GM18526 (cell line): ENCODE measurements at regions not wholly inside any gene's neighbourhood (a gene's known extent, or its start where the extent isn't known, plus 50 kb on each side); places are given as distances from the start of the nearest gene placed in this dataset.

Experiments used
- POLR2A ChIP-seq: IDR thresholded peaks from 3 replicates; pipeline ENCODE4 v1.6.1; 2011; ENCODE audit not compliant: insufficient read length; ENCODE audit errors: extremely low read depth

DNA sequence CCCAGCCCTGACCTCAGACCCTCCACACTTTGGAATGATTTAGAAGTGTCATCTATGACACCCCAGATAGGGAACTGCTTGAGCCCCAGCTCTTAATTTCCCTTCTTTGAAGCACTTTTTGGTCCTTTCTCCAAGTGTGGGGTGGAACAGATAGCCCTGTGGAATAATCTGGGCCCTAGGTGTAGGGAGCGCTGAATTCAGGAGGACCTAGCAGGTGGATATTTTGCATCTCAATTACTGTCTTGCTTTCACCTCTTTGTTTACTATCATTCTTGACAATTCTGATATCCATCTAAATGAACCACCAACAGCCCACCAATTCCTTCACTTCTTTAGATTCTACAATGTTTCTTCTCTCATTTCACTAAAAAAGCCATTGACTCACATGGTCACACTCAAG is 850.4 kb downstream of the KCNJ2 start:
- TF ChIP-seq POLR2A, result no peak

DNA sequence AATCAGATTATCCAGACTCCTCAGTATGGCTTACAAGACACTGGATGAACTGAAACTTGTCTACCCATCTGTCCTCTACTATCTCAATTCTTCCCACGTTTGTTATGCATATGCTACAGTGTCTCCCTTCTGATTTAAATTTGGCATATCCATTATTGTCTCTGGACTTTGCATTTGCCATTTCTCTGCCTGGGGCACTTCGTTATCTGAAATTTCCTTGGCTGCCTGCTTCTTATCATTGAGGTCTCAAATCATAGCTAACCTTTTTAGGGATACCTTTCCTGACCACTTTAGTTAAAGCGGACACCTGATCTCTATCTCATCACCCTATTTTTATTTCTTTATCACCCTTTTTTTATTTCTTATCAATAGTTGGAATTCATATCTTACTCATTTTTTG is 853.4 kb downstream of the KCNJ2 start:
- TF ChIP-seq POLR2A, result no peak

DNA sequence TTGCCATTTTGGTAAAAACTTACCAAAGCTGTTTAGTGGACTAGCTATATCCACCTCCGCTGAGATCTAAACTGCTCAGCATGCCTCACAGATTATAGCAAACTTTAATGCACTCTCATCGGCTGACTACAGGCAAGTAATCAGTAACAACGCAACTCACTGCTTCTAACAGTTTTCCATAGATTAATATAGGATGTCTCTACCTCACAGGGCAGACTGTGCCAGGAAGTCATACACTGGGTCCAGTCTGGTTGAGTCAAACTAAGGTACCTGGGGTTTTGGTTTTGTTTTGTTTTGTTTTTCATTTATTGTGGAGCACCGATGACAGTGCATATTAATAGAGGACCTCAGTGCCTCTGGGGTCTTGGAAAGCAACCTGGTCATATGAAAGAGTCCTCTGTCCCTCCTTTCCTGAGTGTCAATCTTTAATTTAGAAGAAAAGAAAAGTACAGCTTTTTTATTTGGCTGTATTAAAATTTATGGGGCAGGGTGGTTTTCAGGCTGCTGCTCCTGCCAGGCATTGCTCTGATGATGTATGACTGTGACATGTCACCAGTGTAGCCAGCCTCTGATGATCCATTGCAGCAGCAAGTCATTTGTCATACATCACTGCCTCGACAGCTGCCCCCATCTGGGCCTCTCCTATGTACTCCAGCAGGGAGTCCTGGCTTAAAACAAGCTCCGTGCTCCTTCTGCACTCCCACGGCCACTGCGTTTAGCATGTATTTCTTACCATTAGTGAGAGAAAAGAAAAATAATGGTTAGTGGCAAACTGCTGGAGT is 854.1 kb downstream of the KCNJ2 start:
- TF ChIP-seq POLR2A, result no peak

DNA sequence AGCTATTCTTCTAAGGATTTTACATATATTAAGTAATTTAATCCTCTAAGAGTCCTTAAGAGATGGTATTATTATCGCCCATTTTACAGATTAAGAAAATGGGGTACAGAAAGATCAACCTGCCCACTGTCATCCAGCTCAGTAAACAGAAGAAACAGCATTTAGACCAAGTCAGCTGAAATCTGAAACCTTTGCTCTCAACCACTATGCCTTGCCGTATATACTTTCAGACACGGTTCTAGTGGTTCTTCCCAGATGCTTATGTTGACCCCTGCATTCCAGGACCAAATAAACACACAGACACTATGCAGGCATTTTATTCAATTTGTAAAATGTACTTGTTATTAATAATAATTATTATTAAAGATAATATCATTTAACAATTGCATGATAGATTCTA is 854.8 kb downstream of the KCNJ2 start:
- no peak for TF ChIP-seq POLR2A

DNA sequence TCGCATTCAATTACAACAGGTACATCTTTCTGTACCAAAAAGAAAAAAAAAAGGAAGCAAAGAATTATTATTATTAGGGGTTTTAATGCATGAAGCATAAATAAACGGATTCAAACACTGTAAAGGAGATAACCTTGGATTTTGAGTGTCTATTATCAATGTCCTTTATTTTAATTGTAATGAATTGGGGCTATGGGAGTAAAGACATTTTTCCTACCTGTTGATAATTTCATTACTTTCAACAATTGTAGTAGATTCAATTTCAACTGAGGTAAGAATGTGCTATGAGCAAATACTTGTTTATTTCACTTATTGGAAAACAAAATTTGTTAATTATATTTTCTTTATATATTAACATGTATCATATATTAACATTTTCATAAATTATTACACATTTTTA is 855.6 kb downstream of the KCNJ2 start:
- no peak for TF ChIP-seq POLR2A

DNA sequence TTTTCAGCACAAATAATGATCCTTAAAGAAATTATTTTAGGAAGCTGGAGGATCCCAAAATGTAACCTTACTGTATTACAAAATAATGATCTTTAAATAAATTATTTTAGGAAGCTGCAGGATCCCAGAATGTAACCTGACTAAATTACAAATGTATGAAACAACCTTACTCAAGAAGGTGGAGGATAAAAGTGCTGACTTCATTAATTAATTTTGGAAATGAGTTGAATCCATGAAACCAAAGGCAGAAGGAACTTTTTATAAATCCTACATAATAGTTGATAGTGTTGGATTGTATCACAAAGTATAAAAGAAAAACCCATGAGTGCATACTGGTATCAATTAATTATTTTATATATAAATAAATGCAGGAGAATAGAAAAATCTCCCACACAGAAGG is 859.9 kb downstream of the KCNJ2 start:
- no peak for TF ChIP-seq POLR2A

DNA sequence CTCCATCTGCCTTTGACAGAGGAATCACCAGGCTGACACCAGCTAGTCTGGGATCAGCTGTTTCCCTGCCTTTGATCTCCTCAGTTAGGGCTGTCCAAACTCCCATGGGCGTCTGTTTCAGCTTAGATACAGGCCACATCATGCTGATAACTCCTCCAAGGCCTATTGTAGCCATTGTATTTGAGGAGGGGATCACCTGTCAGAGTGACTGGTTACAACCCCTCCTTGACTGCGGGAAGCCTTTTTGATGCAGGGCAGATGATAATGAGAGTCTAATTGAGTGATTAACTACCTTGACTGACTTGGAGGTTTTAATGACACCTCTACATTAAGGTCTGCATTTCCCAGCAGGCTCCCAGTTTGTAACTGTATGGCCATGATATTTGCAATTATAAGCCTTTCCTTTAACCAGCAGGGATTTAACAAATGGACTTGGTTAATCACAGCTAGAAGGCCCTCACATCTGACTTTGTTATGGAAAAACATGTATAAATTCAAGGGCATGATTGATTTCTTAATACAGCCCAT is 863.5 kb downstream of the KCNJ2 start:
- TF ChIP-seq POLR2A, result no peak

DNA sequence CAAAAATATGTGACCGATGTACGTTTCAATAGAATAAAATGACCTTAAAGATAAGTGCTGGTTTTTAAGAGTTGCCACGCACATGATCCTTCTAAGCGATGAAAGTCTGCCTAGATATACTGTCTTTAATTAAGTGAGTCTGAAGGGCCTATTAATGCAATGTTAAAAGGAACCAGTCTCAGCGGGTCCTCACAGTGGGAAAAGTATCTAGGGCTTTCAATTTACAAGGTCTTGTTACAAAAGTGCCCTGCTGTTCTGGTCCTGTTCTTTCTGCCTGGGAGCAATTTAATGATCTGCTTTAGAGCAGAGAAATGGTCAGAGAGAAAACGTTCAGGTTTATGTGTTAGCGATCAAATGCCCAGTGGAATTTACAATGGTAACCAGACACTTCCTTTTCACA is 864.0 kb downstream of the KCNJ2 start:
- no peak for TF ChIP-seq POLR2A

DNA sequence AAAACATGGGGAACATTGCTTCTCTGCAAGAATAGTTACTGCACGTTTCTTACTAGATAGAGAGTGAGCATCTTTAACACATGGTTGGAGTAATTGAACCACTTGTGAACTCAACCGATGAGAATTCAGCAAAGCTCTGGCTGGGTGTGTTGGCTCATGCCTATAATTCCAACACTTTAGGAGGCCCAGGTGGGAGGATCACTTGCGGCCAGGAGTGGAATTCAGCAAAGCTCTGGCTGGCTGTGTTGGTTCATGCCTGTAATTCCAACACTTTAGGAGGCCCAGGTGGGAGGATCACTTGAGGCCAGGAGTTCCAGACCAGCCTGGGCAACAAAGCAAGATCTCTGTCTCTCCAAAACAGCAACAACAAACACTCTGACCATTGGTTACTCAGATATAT is 865.9 kb downstream of the KCNJ2 start:
- TF ChIP-seq POLR2A, result no peak

DNA sequence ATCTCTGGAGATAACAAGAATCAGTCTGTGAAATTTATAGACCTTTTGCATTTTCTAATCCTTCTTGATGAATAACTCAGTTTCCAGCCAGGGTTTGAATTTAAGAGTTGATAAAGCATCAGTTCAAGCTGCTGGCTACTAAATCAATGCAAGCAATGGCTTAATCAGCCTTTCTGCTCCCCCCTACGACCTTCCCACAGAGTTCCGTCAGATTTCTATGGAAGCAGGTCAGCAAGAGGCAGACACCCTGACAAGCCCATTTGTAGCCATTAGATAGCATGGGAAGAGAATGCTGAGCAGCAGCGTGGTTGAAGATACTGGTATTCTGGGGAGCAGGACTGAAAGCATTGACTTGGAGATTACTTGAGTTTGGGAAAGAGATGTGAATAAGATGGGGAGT is 868.1 kb downstream of the KCNJ2 start:
- TF ChIP-seq POLR2A, result no peak

DNA sequence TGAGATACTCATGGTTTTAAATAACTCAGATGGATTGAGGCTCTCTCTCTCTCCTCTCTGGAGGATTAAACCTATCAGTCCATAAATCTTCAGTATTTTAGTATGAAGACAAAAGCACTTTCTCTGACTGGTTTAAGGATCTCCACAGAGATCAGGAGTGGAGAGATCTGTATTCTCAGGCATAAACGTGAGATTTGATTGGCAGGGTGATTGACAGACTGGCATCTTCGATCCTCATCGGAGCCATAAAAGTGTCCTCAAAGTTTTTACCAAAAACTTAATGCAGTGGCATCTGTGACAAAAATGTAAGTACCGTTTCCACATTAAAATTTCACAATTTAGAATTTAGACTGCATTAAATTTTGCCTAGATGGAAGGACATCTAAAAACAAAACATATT is 870.1 kb downstream of the KCNJ2 start:
- no peak for TF ChIP-seq POLR2A

DNA sequence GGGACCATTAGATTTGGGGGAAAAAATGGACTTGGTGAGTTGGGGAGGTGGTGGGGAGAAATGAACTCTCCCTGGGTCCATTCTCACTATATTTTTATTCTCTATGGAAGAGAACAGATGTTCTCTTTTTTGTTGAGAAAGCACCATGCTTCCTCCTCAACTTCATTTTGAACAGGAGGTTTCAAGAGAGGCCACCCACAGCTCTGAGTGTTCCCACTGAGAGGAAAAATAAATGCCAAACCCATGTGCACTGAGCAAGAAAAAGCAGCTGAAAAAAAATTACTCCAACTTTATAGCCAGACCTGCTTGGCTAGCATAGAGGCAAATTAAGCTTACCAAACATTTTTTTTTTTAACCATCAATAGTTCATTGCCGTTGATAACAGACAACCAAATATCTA is 883.6 kb downstream of the KCNJ2 start:
- TF ChIP-seq POLR2A, result no peak

DNA sequence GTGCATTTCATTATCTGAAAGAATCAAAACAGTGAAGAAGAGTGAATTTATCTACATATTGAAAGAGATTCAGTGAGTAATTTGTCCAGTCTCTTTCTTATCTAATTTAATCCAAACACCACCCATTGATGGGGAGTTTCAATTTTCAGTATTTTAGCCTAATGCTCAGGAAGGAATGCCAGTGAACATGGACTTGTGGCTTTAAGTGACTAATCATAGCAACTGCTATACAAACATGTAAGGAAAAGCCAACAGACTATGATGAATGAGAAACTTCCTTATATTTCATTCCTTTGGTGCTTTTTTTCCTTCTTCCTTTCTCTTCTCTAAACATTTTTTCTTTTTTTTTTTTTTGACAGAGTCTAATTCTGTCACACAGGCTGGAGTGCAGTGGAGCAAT is 885.8 kb downstream of the KCNJ2 start:
- no peak for TF ChIP-seq POLR2A

DNA sequence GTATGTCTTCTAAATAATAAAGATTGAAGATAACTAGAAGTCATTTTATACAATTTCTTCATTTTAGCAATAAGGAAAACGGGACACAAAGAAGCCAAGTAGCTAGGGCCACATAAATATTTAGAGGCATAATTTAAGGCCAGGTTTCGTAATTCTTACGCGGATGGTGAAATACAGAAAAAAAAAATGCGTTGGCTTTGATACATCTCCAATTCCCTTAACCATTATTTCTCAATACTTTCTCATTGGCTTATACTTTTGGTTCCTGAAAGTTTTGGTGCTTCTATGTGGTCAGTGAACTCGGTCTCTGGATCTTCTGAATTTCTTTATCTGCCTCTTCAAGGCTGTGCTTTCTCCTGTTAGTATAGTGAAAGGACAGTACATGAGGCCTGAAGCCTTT is 888.1 kb downstream of the KCNJ2 start:
- TF ChIP-seq POLR2A, result no peak

DNA sequence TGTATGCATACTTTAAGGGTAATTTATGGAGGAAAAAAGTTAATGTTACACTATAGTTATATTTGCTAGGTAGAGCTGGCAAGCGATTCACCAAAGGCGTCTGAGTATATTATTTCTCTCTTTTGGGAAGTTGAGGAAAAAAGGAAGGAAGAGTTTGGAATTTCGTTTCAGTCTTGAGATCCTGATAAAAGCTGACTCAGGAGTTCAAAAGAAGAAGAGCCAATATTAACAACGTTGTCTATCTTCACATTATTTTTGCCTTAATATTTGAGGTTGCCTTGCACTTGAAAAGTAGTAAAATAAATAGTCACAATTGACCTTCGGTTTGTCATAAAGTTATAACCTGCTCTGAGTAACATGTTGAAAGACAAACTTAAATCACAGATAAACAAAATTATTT is 888.6 kb downstream of the KCNJ2 start:
- TF ChIP-seq POLR2A, result no peak

DNA sequence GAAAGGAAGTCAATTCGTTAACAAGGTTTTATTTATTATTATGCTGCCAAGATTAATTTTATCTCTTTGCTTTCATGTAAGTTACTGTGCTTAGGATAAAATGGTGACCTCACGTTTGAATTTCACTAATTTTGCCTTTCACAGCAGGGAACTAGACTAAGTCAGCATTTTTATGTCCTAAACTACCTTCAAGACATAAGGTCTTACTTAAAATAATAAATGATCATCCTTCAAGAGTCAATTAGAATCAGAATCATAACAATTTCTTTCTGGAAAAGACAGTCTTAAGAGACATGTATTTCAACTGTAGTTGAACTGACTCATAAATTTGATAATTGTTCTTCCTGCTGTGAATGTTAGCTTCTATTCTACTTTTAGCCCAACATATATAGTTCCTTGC is 893.8 kb downstream of the KCNJ2 start:
- no peak for TF ChIP-seq POLR2A

DNA sequence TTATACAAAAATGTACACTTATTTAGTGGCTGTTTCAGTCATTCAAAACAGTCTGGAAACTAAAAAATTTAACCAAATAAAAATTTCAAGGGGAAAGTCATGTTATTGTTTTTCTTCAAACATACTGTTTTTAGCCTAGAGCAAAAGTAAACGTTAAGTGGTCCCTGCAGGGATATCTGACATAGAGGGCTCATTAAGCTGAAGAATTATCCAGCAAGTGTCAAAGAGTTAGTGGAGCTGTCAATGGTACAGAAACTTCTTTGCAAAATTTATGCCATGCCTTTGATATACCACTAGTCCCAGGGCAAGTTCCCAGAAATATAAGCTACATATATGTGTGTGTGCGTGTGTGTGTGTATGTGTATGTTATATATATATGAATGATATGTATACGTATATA is 894.2 kb downstream of the KCNJ2 start:
- TF ChIP-seq POLR2A, result no peak
